Osteocyte (in vitro differentiated cells): ENCODE measurements at regions not wholly inside any gene's neighbourhood (a gene's known extent, or its start where the extent isn't known, plus 50 kb on each side); places are given as distances from the start of the nearest gene placed in this dataset.

Experiments
- DNase-seq: peaks from one replicate; pipeline ENCODE4 v3.0.0; 2021; ENCODE audit warnings: mixed read lengths; ENCODE audit not compliant: unreplicated experiment; ENCODE audit errors: extremely low spot score
- H3K27ac Mint-ChIP-seq: one replicate; pipeline ENCODE4 v1.8.0; 2021; ENCODE audit warnings: mild to moderate bottlenecking, mixed read lengths; ENCODE audit not compliant: unreplicated experiment
- H3K27me3 Mint-ChIP-seq: one replicate; pipeline ENCODE4 v1.8.0; 2021; ENCODE audit warnings: mixed read lengths; ENCODE audit not compliant: unreplicated experiment
- H3K36me3 Mint-ChIP-seq: one replicate; pipeline ENCODE4 v1.8.0; 2021; ENCODE audit warnings: mixed read lengths; ENCODE audit not compliant: unreplicated experiment
- H3K4me1 Mint-ChIP-seq: one replicate; pipeline ENCODE4 v1.8.0; 2021; ENCODE audit warnings: mixed read lengths; ENCODE audit not compliant: unreplicated experiment
- H3K4me3 Mint-ChIP-seq: one replicate; pipeline ENCODE4 v1.8.0; 2021; ENCODE audit warnings: mild to moderate bottlenecking, moderate library complexity, mixed read lengths; ENCODE audit not compliant: unreplicated experiment
- H3K9me3 Mint-ChIP-seq: one replicate; pipeline ENCODE4 v1.8.0; 2021; ENCODE audit warnings: mixed read lengths; ENCODE audit not compliant: unreplicated experiment
- CTCF ChIP-seq: fragments of 200-600 bp; sonication (generic); IDR thresholded peaks from 2 replicates; pipeline ENCODE4 v1.5.0; 2021; ENCODE audit warnings: antibody characterized with exemption, mild to moderate bottlenecking, moderate library complexity

- H3K4me1 Mint-ChIP-seq, result no peaks in the 10 kb centered on the region
- H3K27ac Mint-ChIP-seq, result no peak overlapping the region
- H3K4me3 Mint-ChIP-seq, result no peak overlapping the region
- H3K27me3 Mint-ChIP-seq, result no peaks in the 10 kb centered on the region
- no peak for DNase-seq
- no peak for TF ChIP-seq CTCF
- H3K9me3 Mint-ChIP-seq, result peaks cover 16% of the 10 kb centered on the region
- no peaks in the 10 kb centered on the region for H3K36me3 Mint-ChIP-seq
These were observed 284.6 kb downstream of the TXNL1 start for GRCh38 chr18:56353663-56354260.

- Mint-ChIP-seq H3K27ac (no peak overlapping the region), H3K9me3 (peaks cover 16% of the 10 kb centered on the region)
- no peak for DNase-seq
These were observed 286.4 kb downstream of the TXNL1 start for GRCh38 chr18:56351911-56352500.

GRCh38 chr18:56337507-56337906, 300.9 kb downstream of the TXNL1 start:
- Mint-ChIP-seq H3K4me3 (no peak overlapping the region), H3K9me3 (peaks cover 6% of the 10 kb centered on the region), H3K27me3 (peaks cover 2% of the 10 kb centered on the region), H3K4me1 (peaks cover 3% of the 10 kb centered on the region), H3K36me3 (no peaks in the 10 kb centered on the region), H3K27ac (no peak overlapping the region)
- no peak for TF ChIP-seq CTCF
- DNase-seq, result no peak

More at GRCh38 chr18:56351911-56352500, 286.4 kb downstream of the TXNL1 start:
- Mint-ChIP-seq H3K36me3 (no peaks in the 10 kb centered on the region), H3K4me1 (no peaks in the 10 kb centered on the region), H3K27me3 (no peaks in the 10 kb centered on the region), H3K4me3 (no peak overlapping the region)
- TF ChIP-seq CTCF, result no peak

- Mint-ChIP-seq H3K4me3 (no peak overlapping the region), H3K36me3 (no peaks in the 10 kb centered on the region), H3K9me3 (no peaks in the 10 kb centered on the region), H3K27ac (no peak overlapping the region), H3K27me3 (no peaks in the 10 kb centered on the region), H3K4me1 (peaks cover 10% of the 10 kb centered on the region)
- TF ChIP-seq CTCF, result no peak
- DNase-seq, result no peak
These were observed 304.6 kb downstream of the TXNL1 start for GRCh38 chr18:56333839-56334238.

GRCh38 chr18:56333146-56333545, 305.2 kb downstream of the TXNL1 start:
- no peaks in the 10 kb centered on the region for H3K36me3 Mint-ChIP-seq
- peaks cover 10% of the 10 kb centered on the region for H3K4me1 Mint-ChIP-seq
- H3K4me3 Mint-ChIP-seq, result no peak overlapping the region
- H3K27ac Mint-ChIP-seq, result no peak overlapping the region
- no peaks in the 10 kb centered on the region for H3K9me3 Mint-ChIP-seq
- TF ChIP-seq CTCF, result no peak
- DNase-seq, result no peak
- no peaks in the 10 kb centered on the region for H3K27me3 Mint-ChIP-seq
